Prostate gland (tissue), 2 donors: ENCODE measurements at regions not wholly inside any gene's neighbourhood (a gene's known extent, or its start where the extent isn't known, plus 50 kb on each side); places are given as distances from the start of the nearest gene placed in this dataset.

Experiments used
- CTCF ChIP-seq, 4 experiments: fragments of 200-600 bp in 2 of 4; fragments of 450-650 bp in 2 of 4; sonication (generic) in 2 of 4; IDR thresholded peaks; 1 replicate in 3 of 4; 2 replicates in 1 of 4; pipeline ENCODE4 v1.5.1; 2016 to 2019; ENCODE audit warnings: antibody characterized with exemption in 4 of 4, mild to moderate bottlenecking in 2 of 4, moderate library complexity in 2 of 4
- POLR2A ChIP-seq: fragments of 450-650 bp; IDR thresholded peaks from one replicate; pipeline ENCODE4 v1.6.1; 2016; ENCODE audit warnings: antibody characterized with exemption, mild to moderate bottlenecking
- POLR2AphosphoS5 ChIP-seq: sonication (generic); formaldehyde crosslinking; IDR thresholded peaks from one replicate; pipeline ENCODE4 v1.6.1; 2017; ENCODE audit warnings: antibody characterized with exemption

- TF ChIP-seq POLR2A (no peak), POLR2AphosphoS5 (no peak), CTCF (IDR thresholded peaks at IDR 0.05) (no peak)
These were observed 63.6 kb upstream of the NKX1-1 start for GRCh38 chr4:1469607-1470392.
